ENCODE measurements at regions not wholly inside any gene's neighbourhood (a gene's known extent, or its start where the extent isn't known, plus 50 kb on each side); places are given as distances from the start of the nearest gene placed in this dataset.

DNA sequence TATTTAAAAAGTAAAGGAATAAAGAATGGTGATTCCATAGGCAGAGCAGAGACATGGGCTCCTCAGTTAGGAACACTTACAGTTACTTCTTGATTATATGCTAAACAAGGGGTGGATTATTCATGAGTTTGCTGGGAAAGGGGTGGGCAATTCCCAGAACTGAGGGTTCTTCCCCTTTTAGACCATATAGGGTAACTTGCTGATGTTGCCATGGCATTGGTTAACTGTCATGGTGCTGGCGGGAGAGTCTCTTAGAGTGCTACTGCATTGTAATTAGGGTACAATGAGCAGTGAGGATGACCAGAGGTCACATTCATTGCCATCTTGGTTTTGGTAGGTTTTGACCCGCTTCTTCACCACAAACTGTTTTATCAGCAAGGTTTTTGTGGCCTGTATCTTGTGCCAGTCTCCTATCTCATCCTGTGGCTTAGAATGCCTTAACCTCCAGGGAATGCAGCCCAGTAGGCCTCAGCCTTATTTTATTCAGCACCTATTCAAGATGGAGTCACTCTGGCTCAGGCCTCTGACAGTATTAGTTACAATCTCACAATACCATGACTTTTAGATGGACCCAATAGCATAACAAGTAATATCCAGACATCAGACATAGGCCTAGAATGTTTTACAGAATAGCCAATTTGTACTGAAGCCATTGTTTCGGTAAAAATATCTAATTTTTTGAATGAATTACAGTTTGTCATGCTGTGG lies 106.8 kb downstream of the ZBTB18 start:
- Histone ChIP-seq H3K4me1 (no peaks in the 10 kb centered on the region), H3K36me3 (no peaks in the 10 kb centered on the region), H3K27ac (no peak overlapping the region), H3K27me3 (no peaks in the 10 kb centered on the region), H3K9me3 (no peaks in the 10 kb centered on the region), H3K4me3 (no peak overlapping the region)
- TF ChIP-seq, protein P1, sequence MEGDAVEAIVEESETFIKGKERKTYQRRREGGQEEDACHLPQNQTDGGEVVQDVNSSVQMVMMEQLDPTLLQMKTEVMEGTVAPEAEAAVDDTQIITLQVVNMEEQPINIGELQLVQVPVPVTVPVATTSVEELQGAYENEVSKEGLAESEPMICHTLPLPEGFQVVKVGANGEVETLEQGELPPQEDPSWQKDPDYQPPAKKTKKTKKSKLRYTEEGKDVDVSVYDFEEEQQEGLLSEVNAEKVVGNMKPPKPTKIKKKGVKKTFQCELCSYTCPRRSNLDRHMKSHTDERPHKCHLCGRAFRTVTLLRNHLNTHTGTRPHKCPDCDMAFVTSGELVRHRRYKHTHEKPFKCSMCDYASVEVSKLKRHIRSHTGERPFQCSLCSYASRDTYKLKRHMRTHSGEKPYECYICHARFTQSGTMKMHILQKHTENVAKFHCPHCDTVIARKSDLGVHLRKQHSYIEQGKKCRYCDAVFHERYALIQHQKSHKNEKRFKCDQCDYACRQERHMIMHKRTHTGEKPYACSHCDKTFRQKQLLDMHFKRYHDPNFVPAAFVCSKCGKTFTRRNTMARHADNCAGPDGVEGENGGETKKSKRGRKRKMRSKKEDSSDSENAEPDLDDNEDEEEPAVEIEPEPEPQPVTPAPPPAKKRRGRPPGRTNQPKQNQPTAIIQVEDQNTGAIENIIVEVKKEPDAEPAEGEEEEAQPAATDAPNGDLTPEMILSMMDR (IDR thresholded peaks at IDR 0.05): no peak
- no peak for DNase-seq (ENCODE audit: low spot score in 2 of 2)
- intact Hi-C loops (cut with DNase I): no loop called here

DNA sequence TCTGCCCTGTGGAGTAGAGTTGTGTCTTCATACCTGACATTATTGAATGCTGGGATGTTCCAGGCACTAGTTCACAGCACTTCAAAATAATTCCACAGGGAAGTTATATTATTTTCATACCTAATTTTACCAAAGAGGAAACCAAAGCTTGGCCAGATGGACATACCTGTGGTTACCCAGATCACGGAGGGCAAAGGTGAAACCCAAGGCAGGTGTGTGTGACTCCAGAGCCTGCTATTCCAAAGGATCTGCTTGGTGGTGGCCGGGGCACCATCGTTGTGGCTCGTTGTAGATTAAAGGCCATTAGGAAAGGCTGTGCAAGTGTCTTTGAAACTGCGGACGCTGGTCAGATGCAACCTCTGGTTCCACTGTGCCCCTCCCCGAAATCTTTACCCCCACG lies 108.6 kb downstream of the ZBTB18 start:
- Histone ChIP-seq H3K27me3 (no peaks in the 10 kb centered on the region), H3K27ac (no peak overlapping the region), H3K4me3 (no peak overlapping the region), H3K4me1 (no peaks in the 10 kb centered on the region), H3K9me3 (no peaks in the 10 kb centered on the region), H3K36me3 (no peaks in the 10 kb centered on the region)
- no peak for DNase-seq (ENCODE audit: low spot score in 2 of 2)
- intact Hi-C loops (cut with DNase I): no loop called here
- TF ChIP-seq, protein P1 (IDR thresholded peaks at IDR 0.05): no peak

DNA sequence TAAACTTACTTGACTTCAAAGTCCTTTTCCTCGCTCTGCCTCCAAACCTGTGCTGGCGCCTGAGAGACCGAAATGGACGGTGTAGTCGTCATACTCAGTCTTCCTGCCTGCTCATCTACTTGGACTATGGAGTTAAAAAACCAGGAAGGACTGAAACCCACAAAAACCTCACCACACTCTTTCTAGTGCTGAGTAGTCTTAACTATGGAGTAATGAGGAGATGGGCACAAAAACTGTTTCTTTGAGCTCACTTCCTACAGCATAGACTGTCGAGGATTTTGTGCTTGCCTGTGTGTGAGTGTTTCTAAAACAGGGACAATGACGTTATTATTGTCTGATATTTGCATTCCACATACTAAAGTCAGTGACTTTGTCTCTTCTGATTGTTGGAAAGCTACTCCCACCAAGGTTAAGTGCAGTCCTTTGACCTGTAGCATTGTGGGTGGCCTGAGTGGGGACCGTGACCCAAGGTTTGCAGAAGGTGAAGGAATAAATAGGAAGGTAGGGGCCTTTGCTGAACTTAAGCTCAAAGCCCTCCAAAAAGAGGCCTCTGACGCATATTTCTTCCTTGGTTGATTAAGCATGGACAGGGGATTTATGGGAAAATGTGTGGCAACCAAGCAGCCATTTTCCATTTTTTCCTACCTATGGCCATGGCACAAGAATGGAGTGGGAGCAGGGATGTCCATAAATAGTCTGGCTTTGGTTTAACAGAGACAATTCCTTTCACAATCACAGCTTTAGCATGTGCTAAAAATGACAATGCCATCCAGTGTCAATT lies 109.6 kb downstream of the ZBTB18 start:
- DNase-seq (ENCODE audit: low spot score in 2 of 2): no peak
- Histone ChIP-seq H3K4me1 (no peaks in the 10 kb centered on the region), H3K4me3 (no peak overlapping the region), H3K27ac (no peak overlapping the region), H3K27me3 (no peaks in the 10 kb centered on the region), H3K36me3 (no peaks in the 10 kb centered on the region), H3K9me3 (no peaks in the 10 kb centered on the region)
- TF ChIP-seq, protein P1 (IDR thresholded peaks at IDR 0.05): no peak
- intact Hi-C loops (cut with DNase I): no loop called here

DNA sequence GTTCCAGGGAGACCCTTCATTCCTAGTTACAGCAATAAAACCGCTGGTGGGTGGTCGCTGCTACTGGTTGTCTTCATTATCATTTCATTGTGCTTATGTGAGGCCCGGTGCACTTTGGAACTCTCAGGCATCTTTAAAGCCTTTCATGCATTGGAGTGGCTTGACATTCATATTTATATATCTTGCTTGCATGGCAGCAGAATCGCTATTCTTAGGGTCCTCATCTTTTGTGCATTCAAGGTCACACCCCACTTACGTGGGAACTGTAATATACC lies 110.1 kb downstream of the ZBTB18 start:
- intact Hi-C loops (cut with DNase I): no loop called here
- TF ChIP-seq, protein P1 (IDR thresholded peaks at IDR 0.05): no peak
- no peaks in the 10 kb centered on the region for H3K9me3 ChIP-seq

DNA sequence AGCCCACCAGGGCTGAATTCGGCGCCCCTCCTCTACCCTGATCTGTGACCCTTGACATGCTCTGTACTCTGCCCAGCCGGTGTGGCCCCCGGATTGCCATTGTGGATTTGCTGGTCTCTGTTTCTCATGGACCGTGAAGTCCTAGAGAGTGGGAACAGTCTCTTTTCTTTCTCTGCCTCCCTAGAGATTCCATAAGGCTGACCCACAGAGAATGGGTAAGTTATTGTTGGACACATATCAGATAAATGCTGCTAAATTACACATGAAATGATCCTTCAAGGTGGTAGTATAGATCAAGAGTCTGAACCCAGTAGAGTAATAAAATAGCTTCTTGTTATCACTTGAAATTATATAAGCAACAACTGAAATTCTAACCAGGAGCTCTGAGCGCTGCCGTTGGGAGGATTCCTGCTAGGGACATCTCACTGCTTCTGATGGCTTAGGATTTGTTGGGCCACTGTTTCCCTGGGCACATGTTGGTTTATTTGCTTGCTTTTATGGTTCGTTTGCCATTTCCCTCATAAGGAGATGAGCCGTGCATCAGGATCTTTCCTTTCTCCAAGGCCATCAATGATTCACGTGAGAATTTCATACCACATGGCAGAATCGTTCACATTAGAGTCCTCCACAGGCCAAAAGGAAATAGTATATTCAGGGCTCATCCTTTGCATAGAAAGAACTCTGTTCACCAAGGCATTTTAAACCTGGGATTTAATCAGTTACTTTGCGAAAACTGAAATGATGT lies 111.9 kb downstream of the ZBTB18 start:
- H3K27ac ChIP-seq: no peak overlapping the region
- TF ChIP-seq, protein P1 (IDR thresholded peaks at IDR 0.05): no peak

More for the DNA sequence above, 110.1 kb downstream of the ZBTB18 start:
- H3K4me1 ChIP-seq: no peaks in the 10 kb centered on the region
- H3K27me3 ChIP-seq: no peaks in the 10 kb centered on the region
- H3K36me3 ChIP-seq: no peaks in the 10 kb centered on the region
- H3K4me3 ChIP-seq: no peak overlapping the region
- DNase-seq (ENCODE audit: low spot score in 2 of 2): no peak
- H3K27ac ChIP-seq: no peak overlapping the region

More for the DNA sequence above, 111.9 kb downstream of the ZBTB18 start:
- H3K4me1 ChIP-seq: no peaks in the 10 kb centered on the region
- H3K9me3 ChIP-seq: no peaks in the 10 kb centered on the region
- no peak for DNase-seq (ENCODE audit: low spot score in 2 of 2)
- H3K36me3 ChIP-seq: no peaks in the 10 kb centered on the region
- H3K27me3 ChIP-seq: no peaks in the 10 kb centered on the region
- H3K4me3 ChIP-seq: no peak overlapping the region
- intact Hi-C loops (cut with DNase I): no loop called here
